OCI-LY1 (cell line): ENCODE measurements at regions not wholly inside any gene's neighbourhood (a gene's known extent, or its start where the extent isn't known, plus 50 kb on each side); places are given as distances from the start of the nearest gene placed in this dataset.

Experiments used
- H2AFZ ChIP-seq: fragments of 200-600 bp; sonication (generic), shearing (Covaris generic); 2 replicates; pipeline ENCODE4 v1.6.0; 2014; ENCODE audit warnings: antibody characterized with exemption, mild to moderate bottlenecking, low read length
- H3F3A ChIP-seq: fragments of 200-600 bp; sonication (generic), shearing (Covaris generic); 2 replicates; pipeline ENCODE4 v1.6.0; 2014; ENCODE audit warnings: mild to moderate bottlenecking, antibody characterized with exemption, low read length, moderate library complexity; ENCODE audit not compliant: insufficient read depth
- H3K27ac ChIP-seq: fragments of 200-600 bp; sonication (generic); 2 replicates; pipeline ENCODE4 v1.5.1; 2014; ENCODE audit warnings: low read length, mixed run types, mild to moderate bottlenecking, low read depth; ENCODE audit not compliant: poor library complexity, severe bottlenecking
- H3K27me3 ChIP-seq: fragments of 200-600 bp; sonication (generic); 2 replicates; pipeline ENCODE4 v1.6.0; 2014; ENCODE audit warnings: antibody characterized with exemption, mild to moderate bottlenecking, low read length, moderate library complexity; ENCODE audit not compliant: insufficient read depth
- H3K36me3 ChIP-seq: fragments of 200-600 bp; sonication (generic); 2 replicates; pipeline ENCODE4 v1.6.1; 2014; ENCODE audit warnings: mild to moderate bottlenecking, antibody characterized with exemption, low read length, moderate library complexity, mixed read lengths; ENCODE audit not compliant: insufficient read depth
- H3K4me1 ChIP-seq: fragments of 200-600 bp; sonication (generic); 2 replicates; pipeline ENCODE4 v1.5.1; 2014; ENCODE audit warnings: mild to moderate bottlenecking, low read length, moderate library complexity; ENCODE audit not compliant: insufficient read depth, severe bottlenecking
- H3K4me2 ChIP-seq: fragments of 200-600 bp; sonication (generic), shearing (Covaris generic); 2 replicates; pipeline ENCODE4 v1.6.1; 2014; ENCODE audit warnings: low read length
- H3K4me3 ChIP-seq: fragments of 200-600 bp; sonication (generic); 2 replicates; pipeline ENCODE4 v1.5.1; 2014; ENCODE audit warnings: low read length, low read depth, mild to moderate bottlenecking, mixed read lengths; ENCODE audit not compliant: poor library complexity, severe bottlenecking
- H3K79me2 ChIP-seq: fragments of 200-600 bp; shearing (Covaris generic); 2 replicates; pipeline ENCODE4 v1.6.1; 2016; ENCODE audit warnings: mixed run types, low read length, mixed read lengths; ENCODE audit not compliant: insufficient read depth
- H3K9ac ChIP-seq: fragments of 200-600 bp; sonication (generic), shearing (Covaris generic); 2 replicates; pipeline ENCODE4 v1.6.1; 2014; ENCODE audit warnings: mild to moderate bottlenecking, low read length, mixed read lengths
- H3K9me2 ChIP-seq: fragments of 200-600 bp; sonication (generic), shearing (Covaris generic); 2 replicates; pipeline ENCODE4 v1.6.1; 2014; ENCODE audit warnings: low read depth, mild to moderate bottlenecking, low read length, mixed read lengths
- H3K9me3 ChIP-seq: fragments of 200-600 bp; shearing (Covaris generic); 2 replicates; pipeline ENCODE4 v1.6.1; 2014; ENCODE audit warnings: low read length, mixed read lengths
- H4K20me1 ChIP-seq: fragments of 200-600 bp; sonication (generic), shearing (Covaris generic); 2 replicates; pipeline ENCODE4 v1.6.0; 2016; ENCODE audit warnings: mild to moderate bottlenecking, low read length; ENCODE audit not compliant: insufficient read depth
- EZH2 ChIP-seq: fragments of 200-600 bp; sonication (generic), shearing (Covaris generic); IDR thresholded peaks from 2 replicates; pipeline ENCODE4 v1.8.0; 2017; ENCODE audit warnings: borderline replicate concordance, mixed run types, mild to moderate bottlenecking, antibody characterized with exemption, low read length, moderate library complexity, mixed read lengths
- TF ChIP-seq, protein P1 (sequence below): fragments of 200-600 bp; sonication (generic), shearing (Covaris generic); IDR thresholded peaks from 2 replicates; pipeline ENCODE4 v1.5.1; 2017; ENCODE audit warnings: mild to moderate bottlenecking, antibody characterized with exemption, low read length, moderate library complexity, mixed read lengths

DNA sequence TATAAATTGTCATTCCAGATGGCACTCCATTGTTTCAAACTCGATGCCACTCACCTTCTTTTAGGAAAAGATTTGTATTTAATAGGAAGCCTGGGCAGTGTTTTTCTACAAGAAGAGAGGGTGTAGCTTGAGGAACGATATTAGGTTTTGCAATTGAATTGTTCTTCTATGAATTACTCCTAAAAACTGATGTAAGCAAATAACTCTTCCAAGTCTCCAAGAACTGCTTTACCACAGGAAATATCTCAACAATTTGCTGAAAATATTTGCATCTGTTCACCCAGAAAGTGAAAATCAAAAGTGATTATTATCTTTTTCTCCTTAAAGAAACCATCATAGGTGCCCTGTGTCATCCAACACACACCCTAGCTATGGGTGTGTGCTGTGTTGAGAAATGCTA lies 261.3 kb upstream of the MEOX2 start:
- Histone ChIP-seq H3K4me1 (no peaks in the 10 kb centered on the region), H3F3A (no peaks in the 10 kb centered on the region), H3K4me3 (no peak overlapping the region), H3K9me2 (peaks cover 4% of the 10 kb centered on the region; the same call in 1 of the 2 replicates), H3K36me3 (no peaks in the 10 kb centered on the region), H2AFZ (no peak overlapping the region), H3K9ac (no peak overlapping the region), H3K9me3 (no peaks in the 10 kb centered on the region), H3K27ac (no peak overlapping the region), H3K79me2 (no peaks in the 10 kb centered on the region), H3K4me2 (no peak overlapping the region), H3K27me3 (no peaks in the 10 kb centered on the region), H4K20me1 (no peaks in the 10 kb centered on the region)
- no peak for TF ChIP-seq EZH2
- TF ChIP-seq, protein P1, sequence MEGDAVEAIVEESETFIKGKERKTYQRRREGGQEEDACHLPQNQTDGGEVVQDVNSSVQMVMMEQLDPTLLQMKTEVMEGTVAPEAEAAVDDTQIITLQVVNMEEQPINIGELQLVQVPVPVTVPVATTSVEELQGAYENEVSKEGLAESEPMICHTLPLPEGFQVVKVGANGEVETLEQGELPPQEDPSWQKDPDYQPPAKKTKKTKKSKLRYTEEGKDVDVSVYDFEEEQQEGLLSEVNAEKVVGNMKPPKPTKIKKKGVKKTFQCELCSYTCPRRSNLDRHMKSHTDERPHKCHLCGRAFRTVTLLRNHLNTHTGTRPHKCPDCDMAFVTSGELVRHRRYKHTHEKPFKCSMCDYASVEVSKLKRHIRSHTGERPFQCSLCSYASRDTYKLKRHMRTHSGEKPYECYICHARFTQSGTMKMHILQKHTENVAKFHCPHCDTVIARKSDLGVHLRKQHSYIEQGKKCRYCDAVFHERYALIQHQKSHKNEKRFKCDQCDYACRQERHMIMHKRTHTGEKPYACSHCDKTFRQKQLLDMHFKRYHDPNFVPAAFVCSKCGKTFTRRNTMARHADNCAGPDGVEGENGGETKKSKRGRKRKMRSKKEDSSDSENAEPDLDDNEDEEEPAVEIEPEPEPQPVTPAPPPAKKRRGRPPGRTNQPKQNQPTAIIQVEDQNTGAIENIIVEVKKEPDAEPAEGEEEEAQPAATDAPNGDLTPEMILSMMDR = no peak

DNA sequence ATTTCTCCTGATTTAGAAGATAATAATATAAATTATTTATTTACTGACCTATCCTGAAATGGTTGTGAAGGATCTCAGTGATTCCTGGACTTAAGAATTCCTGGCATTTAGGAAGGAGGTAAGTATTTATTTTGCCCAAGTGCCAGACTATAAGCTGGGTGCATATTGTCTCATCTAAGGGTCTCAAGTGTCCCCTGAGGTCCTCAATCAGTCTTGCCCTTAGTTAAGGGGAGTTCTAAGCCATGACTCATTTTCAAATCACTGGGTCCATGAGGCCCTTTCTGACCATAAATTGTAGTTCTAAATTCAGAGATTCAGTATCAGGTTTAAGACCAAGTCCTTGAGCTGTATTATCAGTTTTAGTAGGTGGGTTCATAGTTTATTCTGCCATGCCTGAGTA lies 251.6 kb upstream of the MEOX2 start:
- Histone ChIP-seq H3K4me3 (no peak overlapping the region), H3K4me2 (no peak overlapping the region), H3K27ac (no peak overlapping the region), H3K36me3 (no peaks in the 10 kb centered on the region), H3K9me2 (no peaks in the 10 kb centered on the region), H2AFZ (no peak overlapping the region), H3K27me3 (no peaks in the 10 kb centered on the region), H3K9ac (no peak overlapping the region), H3F3A (no peaks in the 10 kb centered on the region), H3K79me2 (no peaks in the 10 kb centered on the region), H4K20me1 (no peaks in the 10 kb centered on the region), H3K9me3 (no peaks in the 10 kb centered on the region), H3K4me1 (no peaks in the 10 kb centered on the region)
- TF ChIP-seq EZH2 = no peak
- TF ChIP-seq, protein P1 = no peak

DNA sequence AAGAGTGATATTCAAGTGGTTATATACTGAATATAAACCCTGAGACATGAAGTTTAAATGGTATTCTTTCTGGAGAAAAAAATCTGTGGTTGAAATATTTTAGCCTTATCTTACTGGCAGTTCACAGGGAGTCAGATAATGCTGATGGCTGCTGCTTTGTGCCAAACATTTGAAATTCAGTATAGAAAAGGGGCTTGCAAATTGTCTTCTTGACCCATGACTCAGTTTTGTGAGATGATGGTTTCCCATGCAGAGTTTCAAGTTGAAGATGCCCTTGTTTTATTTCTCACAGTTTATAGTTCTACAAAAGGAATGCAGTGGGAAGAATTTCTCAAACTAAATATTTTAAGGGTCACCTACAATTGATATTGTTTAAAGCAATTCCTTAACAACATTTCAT lies 251.1 kb upstream of the MEOX2 start:
- H3F3A ChIP-seq = no peaks in the 10 kb centered on the region
- no peak overlapping the region for H3K27ac ChIP-seq
- H3K4me1 ChIP-seq = no peaks in the 10 kb centered on the region
- H3K36me3 ChIP-seq = no peaks in the 10 kb centered on the region
- H2AFZ ChIP-seq = no peak overlapping the region
- no peak overlapping the region for H3K4me3 ChIP-seq
- H3K4me2 ChIP-seq = no peak overlapping the region
- no peaks in the 10 kb centered on the region for H3K79me2 ChIP-seq
- H3K27me3 ChIP-seq = no peaks in the 10 kb centered on the region
- no peaks in the 10 kb centered on the region for H3K9me3 ChIP-seq
- no peak overlapping the region for H3K9ac ChIP-seq
- no peaks in the 10 kb centered on the region for H4K20me1 ChIP-seq
- TF ChIP-seq, protein P1 = no peak
- TF ChIP-seq EZH2 = no peak
- H3K9me2 ChIP-seq = no peaks in the 10 kb centered on the region
